ENCODE measurements at regions not wholly inside any gene's neighbourhood (a gene's known extent, or its start where the extent isn't known, plus 50 kb on each side); places are given as distances from the start of the nearest gene placed in this dataset.

GRCh38 chr5:158079097-158079496 lies 220.2 kb upstream of the CLINT1 start:
- no peak overlapping the region for H3K27ac Mint-ChIP-seq
- H3K4me1 Mint-ChIP-seq = peaks cover 18% of the 10 kb centered on the region
- no peak for ATAC-seq
- H3K36me3 Mint-ChIP-seq = no peaks in the 10 kb centered on the region
- POLR2A ChIA-PET = no interaction called here
- no peak overlapping the region for H3K4me3 Mint-ChIP-seq
- CTCF ChIA-PET = no interaction called here
- no peaks in the 10 kb centered on the region for H3K9me3 Mint-ChIP-seq
- TF ChIP-seq, protein P1, sequence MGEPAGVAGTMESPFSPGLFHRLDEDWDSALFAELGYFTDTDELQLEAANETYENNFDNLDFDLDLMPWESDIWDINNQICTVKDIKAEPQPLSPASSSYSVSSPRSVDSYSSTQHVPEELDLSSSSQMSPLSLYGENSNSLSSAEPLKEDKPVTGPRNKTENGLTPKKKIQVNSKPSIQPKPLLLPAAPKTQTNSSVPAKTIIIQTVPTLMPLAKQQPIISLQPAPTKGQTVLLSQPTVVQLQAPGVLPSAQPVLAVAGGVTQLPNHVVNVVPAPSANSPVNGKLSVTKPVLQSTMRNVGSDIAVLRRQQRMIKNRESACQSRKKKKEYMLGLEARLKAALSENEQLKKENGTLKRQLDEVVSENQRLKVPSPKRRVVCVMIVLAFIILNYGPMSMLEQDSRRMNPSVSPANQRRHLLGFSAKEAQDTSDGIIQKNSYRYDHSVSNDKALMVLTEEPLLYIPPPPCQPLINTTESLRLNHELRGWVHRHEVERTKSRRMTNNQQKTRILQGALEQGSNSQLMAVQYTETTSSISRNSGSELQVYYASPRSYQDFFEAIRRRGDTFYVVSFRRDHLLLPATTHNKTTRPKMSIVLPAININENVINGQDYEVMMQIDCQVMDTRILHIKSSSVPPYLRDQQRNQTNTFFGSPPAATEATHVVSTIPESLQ (CRISPR knock-in tag; IDR thresholded peaks at IDR 0.05) = no peak
- TF ChIP-seq TP53 (CRISPR knock-in tag; IDR thresholded peaks at IDR 0.05) (no peak), RORB (CRISPR knock-in tag; IDR thresholded peaks at IDR 0.05) (no peak), STAT6 (CRISPR knock-in tag; conservative IDR thresholded peaks at IDR 0.05; ENCODE audit: low read depth) (no peak), ATF1 (CRISPR knock-in tag; IDR thresholded peaks at IDR 0.05) (no peak), NFE2L1 (CRISPR knock-in tag; IDR thresholded peaks at IDR 0.05) (no peak), PRRX2 (CRISPR knock-in tag; IDR thresholded peaks at IDR 0.05) (no peak), ZMAT4 (CRISPR knock-in tag; IDR thresholded peaks at IDR 0.05) (no peak), SMAD3 (CRISPR knock-in tag; IDR thresholded peaks at IDR 0.05; ENCODE audit: borderline replicate concordance) (no peak), IRF2 (CRISPR knock-in tag; IDR thresholded peaks at IDR 0.05; ENCODE audit: borderline replicate concordance, low read depth) (no peak), MXD4 (CRISPR knock-in tag; IDR thresholded peaks at IDR 0.05; ENCODE audit: borderline replicate concordance) (no peak)
- TF ChIP-seq, protein P2, sequence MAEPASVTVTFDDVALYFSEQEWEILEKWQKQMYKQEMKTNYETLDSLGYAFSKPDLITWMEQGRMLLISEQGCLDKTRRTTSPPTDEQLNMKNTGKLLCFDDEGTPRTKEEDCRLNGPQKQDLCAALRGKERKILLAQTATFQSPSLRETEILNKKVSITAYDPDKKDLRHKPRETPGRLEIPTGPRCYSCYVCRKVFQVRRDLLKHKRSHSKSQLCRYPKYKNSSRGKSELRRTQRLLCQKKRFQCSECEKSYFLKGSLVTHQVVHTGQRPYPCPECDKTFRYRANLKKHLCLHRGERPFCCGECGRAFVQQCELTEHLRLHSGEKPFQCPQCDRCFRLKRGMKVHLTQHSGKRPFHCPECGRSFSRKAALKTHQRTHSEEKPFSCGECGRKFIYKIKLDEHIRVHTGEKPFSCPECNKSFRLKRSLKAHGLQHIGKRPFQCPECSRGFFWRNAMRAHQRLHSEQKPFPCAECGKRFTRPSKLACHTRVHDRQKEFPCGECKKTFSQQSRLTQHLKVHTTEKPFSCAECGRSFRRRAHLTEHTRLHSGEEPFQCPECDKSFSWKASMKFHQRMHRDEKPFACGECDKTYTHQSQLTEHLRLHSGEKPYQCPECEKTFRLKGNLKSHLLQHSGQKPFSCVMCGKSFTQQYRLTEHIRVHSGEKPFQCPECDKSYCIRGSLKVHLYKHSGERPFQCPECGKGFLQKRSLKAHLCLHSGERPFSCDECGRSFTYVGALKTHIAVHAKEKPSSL (CRISPR knock-in tag; conservative IDR thresholded peaks at IDR 0.05) = no peak
- DNase-seq (ENCODE audit: low spot score) = no peak
- peaks cover 3% of the 10 kb centered on the region for H3K27me3 Mint-ChIP-seq (ENCODE audit: low read depth)

- Mint-ChIP-seq H3K4me3 (0 out of 2 replicates have a peak overlapping the region, but pooled peaks have one; percentile 15), H3K27ac (no peak overlapping the region), H3K27me3 (ENCODE audit: low read depth) (peaks cover 3% of the 10 kb centered on the region), H3K9me3 (no peaks in the 10 kb centered on the region), H3K4me1 (peaks cover 14% of the 10 kb centered on the region), H3K36me3 (no peaks in the 10 kb centered on the region)
- ChIA-PET CTCF (interaction anchor here (0.6 to 2.2 kb wide), 62 partner anchors 9 to 1072 kb away, joined by 3 to 40 read pairs (median 4); no protein-coding TSS in a partner anchor), POLR2A (no interaction called here)
- ATAC-seq (peak; percentile 87), DNase-seq (ENCODE audit: low spot score) (peak; percentile 66)
- TF ChIP-seq PRRX2 (CRISPR knock-in tag; IDR thresholded peaks at IDR 0.05) (no peak), ZNF396 (CRISPR knock-in tag; IDR thresholded peaks at IDR 0.05; ENCODE audit: borderline replicate concordance) (no peak), ATF1 (CRISPR knock-in tag; IDR thresholded peaks at IDR 0.05) (no peak), CTCF (IDR thresholded peaks at IDR 0.05) (peak; percentile 66), ZNF671 (CRISPR knock-in tag; IDR thresholded peaks at IDR 0.05) (no peak), NFE2L1 (CRISPR knock-in tag; IDR thresholded peaks at IDR 0.05) (no peak), HMGA2 (CRISPR knock-in tag; IDR thresholded peaks at IDR 0.05) (no peak), RORB (CRISPR knock-in tag; IDR thresholded peaks at IDR 0.05) (no peak)
- TF ChIP-seq, protein P3, sequence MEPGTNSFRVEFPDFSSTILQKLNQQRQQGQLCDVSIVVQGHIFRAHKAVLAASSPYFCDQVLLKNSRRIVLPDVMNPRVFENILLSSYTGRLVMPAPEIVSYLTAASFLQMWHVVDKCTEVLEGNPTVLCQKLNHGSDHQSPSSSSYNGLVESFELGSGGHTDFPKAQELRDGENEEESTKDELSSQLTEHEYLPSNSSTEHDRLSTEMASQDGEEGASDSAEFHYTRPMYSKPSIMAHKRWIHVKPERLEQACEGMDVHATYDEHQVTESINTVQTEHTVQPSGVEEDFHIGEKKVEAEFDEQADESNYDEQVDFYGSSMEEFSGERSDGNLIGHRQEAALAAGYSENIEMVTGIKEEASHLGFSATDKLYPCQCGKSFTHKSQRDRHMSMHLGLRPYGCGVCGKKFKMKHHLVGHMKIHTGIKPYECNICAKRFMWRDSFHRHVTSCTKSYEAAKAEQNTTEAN (CRISPR knock-in tag; IDR thresholded peaks at IDR 0.05) = no peak
Measured at GRCh38 chr5:158074992-158075769, 216.2 kb upstream of the CLINT1 start.

Measured in WTC11 (cell line).